Vagina (tissue), 2 donors: ENCODE measurements at regions not wholly inside any gene's neighbourhood (a gene's known extent, or its start where the extent isn't known, plus 50 kb on each side); places are given as distances from the start of the nearest gene placed in this dataset.

Experiments used
- DNase-seq, 2 donors: peaks; one replicate each; pipeline ENCODE4 v3.0.0-alpha.2; 2017; ENCODE audit errors: extremely low spot score in 2 of 2
- H3K27ac ChIP-seq: fragments of 200-600 bp; sonication (generic); one replicate; pipeline ENCODE4 v1.5.1; 2019
- H3K27me3 ChIP-seq: fragments of 200-600 bp; sonication (generic); one replicate; pipeline ENCODE4 v1.5.1; 2019
- H3K36me3 ChIP-seq, 2 donors: fragments of 200-600 bp; sonication (generic); one replicate each; pipeline ENCODE4 v1.5.1; 2017 to 2019
- H3K4me1 ChIP-seq: fragments of 200-600 bp; sonication (generic); one replicate; pipeline ENCODE4 v1.5.1; 2019
- H3K4me3 ChIP-seq, 2 donors: fragments of 200-600 bp; sonication (generic); 1 replicate in 1 of 2; 2 replicates in 1 of 2; pipeline ENCODE4 v1.5.1; 2016 to 2019
- H3K9me3 ChIP-seq: fragments of 200-600 bp; sonication (generic); one replicate; pipeline ENCODE4 v1.5.1; 2019
- CTCF ChIP-seq, 3 experiments: fragments of 450-650 bp in 2 of 3; fragments of 200-600 bp in 1 of 3; sonication (generic) in 1 of 3; IDR thresholded peaks; one replicate each; pipeline ENCODE4 v1.5.1; 2017 to 2019; ENCODE audit warnings: antibody characterized with exemption in 3 of 3, mild to moderate bottlenecking in 2 of 3, moderate library complexity in 2 of 3
- POLR2A ChIP-seq, 2 donors: fragments of 450-650 bp; IDR thresholded peaks; one replicate each; pipeline ENCODE4 v1.6.1; 2017; ENCODE audit warnings: antibody characterized with exemption in 2 of 2, mild to moderate bottlenecking in 2 of 2, moderate library complexity in 2 of 2
- POLR2AphosphoS5 ChIP-seq, 2 donors: sonication (generic); formaldehyde crosslinking; IDR thresholded peaks; one replicate each; pipeline ENCODE4 v1.9.0; 2017; ENCODE audit warnings: antibody characterized with exemption in 2 of 2, mild to moderate bottlenecking in 2 of 2, low read depth in 1 of 2; ENCODE audit not compliant: insufficient read depth in 1 of 2
- intact Hi-C: fragments of 100-400 bp; cut with DNase I; formaldehyde crosslinking; loops from one replicate; pipeline ENCODE4 v1.15.1; 2023

GRCh38 chr5:122527547-122527946 is 215.5 kb downstream of the SNCAIP start:
- intact Hi-C loops, result no loop called here
- Histone ChIP-seq H3K4me3 (no peak overlapping the region), H3K27me3 (no peaks in the 10 kb centered on the region), H3K9me3 (no peaks in the 10 kb centered on the region), H3K27ac (no peak overlapping the region), H3K36me3 (no peaks in the 10 kb centered on the region), H3K4me1 (no peaks in the 10 kb centered on the region)
- TF ChIP-seq CTCF (IDR thresholded peaks at IDR 0.05) (no peak), POLR2AphosphoS5 (IDR thresholded peaks at IDR 0.05; ENCODE audit: insufficient read depth in 1 of 2, low read depth in 1 of 2) (no peak), POLR2A (IDR thresholded peaks at IDR 0.05) (no peak)
- DNase-seq, result no peak

- TF ChIP-seq CTCF (IDR thresholded peaks at IDR 0.05) (no peak), POLR2AphosphoS5 (IDR thresholded peaks at IDR 0.05; ENCODE audit: insufficient read depth in 1 of 2, low read depth in 1 of 2) (no peak), POLR2A (IDR thresholded peaks at IDR 0.05) (no peak)
- no peaks in the 10 kb centered on the region for H3K36me3 ChIP-seq
- H3K9me3 ChIP-seq, result no peaks in the 10 kb centered on the region
- no peak overlapping the region for H3K4me3 ChIP-seq
- no peaks in the 10 kb centered on the region for H3K4me1 ChIP-seq
- DNase-seq, result no peak
- intact Hi-C loops, result no loop called here
- H3K27me3 ChIP-seq, result no peaks in the 10 kb centered on the region
- no peak overlapping the region for H3K27ac ChIP-seq
Measured at GRCh38 chr5:122532035-122532434, 220.0 kb downstream of the SNCAIP start.

GRCh38 chr5:122533825-122534224 is 221.8 kb downstream of the SNCAIP start:
- TF ChIP-seq POLR2A (IDR thresholded peaks at IDR 0.05), result no peak
- no peak for TF ChIP-seq CTCF (IDR thresholded peaks at IDR 0.05)
- no peak for TF ChIP-seq POLR2AphosphoS5 (IDR thresholded peaks at IDR 0.05; ENCODE audit: insufficient read depth in 1 of 2, low read depth in 1 of 2)
- intact Hi-C loops, result no loop called here
- H3K27ac ChIP-seq, result no peak overlapping the region
- DNase-seq, result no peak
- H3K9me3 ChIP-seq, result no peaks in the 10 kb centered on the region
- H3K4me1 ChIP-seq, result no peaks in the 10 kb centered on the region
- H3K4me3 ChIP-seq, result no peak overlapping the region
- no peaks in the 10 kb centered on the region for H3K36me3 ChIP-seq
- no peaks in the 10 kb centered on the region for H3K27me3 ChIP-seq

- H3K27me3 ChIP-seq, result no peaks in the 10 kb centered on the region
- H3K4me1 ChIP-seq, result no peaks in the 10 kb centered on the region
- intact Hi-C loops, result no loop called here
- H3K4me3 ChIP-seq, result no peak overlapping the region
- DNase-seq, result no peak
- no peaks in the 10 kb centered on the region for H3K9me3 ChIP-seq
- TF ChIP-seq POLR2AphosphoS5 (IDR thresholded peaks at IDR 0.05; ENCODE audit: insufficient read depth in 1 of 2, low read depth in 1 of 2), result no peak
- TF ChIP-seq CTCF (IDR thresholded peaks at IDR 0.05), result no peak
- TF ChIP-seq POLR2A (IDR thresholded peaks at IDR 0.05), result no peak
- H3K36me3 ChIP-seq, result no peaks in the 10 kb centered on the region
- no peak overlapping the region for H3K27ac ChIP-seq
Measured at GRCh38 chr5:122534829-122535228, 222.8 kb downstream of the SNCAIP start.

- no peak for TF ChIP-seq CTCF (IDR thresholded peaks at IDR 0.05)
- no peak for TF ChIP-seq POLR2A (IDR thresholded peaks at IDR 0.05)
- no peak for TF ChIP-seq POLR2AphosphoS5 (IDR thresholded peaks at IDR 0.05; ENCODE audit: insufficient read depth in 1 of 2, low read depth in 1 of 2)
- DNase-seq, result no peak
- H3K4me1 ChIP-seq, result no peaks in the 10 kb centered on the region
Measured at GRCh38 chr5:122541388-122541787, 229.4 kb downstream of the SNCAIP start.

More at GRCh38 chr5:122541388-122541787, 229.4 kb downstream of the SNCAIP start:
- Histone ChIP-seq H3K27ac (no peak overlapping the region), H3K36me3 (no peaks in the 10 kb centered on the region), H3K27me3 (no peaks in the 10 kb centered on the region), H3K4me3 (no peak overlapping the region), H3K9me3 (no peaks in the 10 kb centered on the region)
- intact Hi-C loops, result no loop called here
